NCI-H2107 treated with DMSO at 0.1 percent for 48 hours (cell line): ENCODE measurements at regions not wholly inside any gene's neighbourhood (a gene's known extent, or its start where the extent isn't known, plus 50 kb on each side); places are given as distances from the start of the nearest gene placed in this dataset.

Source experiments
- DNase-seq: peaks from one replicate; lab custom pipeline; 2025; ENCODE audit not compliant: unreplicated experiment; lab: John Stamatoyannopoulos, UW

DNA sequence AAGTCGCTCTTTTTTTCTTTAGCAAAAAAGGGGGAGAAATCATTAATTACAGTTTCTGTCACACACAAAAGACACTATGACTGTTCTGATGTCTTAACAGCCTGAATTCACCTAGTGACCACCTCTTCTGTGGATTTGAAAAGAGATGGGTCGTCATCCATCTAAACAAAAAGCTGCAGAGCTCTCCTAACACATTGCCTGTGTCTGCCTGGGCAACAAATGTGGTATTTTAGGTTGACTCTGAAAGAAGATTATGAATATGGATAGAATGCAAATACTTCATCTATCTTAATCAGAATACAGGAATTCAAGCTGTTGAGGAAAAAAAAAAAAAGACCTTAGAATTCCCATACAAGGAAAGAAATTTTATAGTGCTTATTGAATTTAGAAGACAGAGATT, 304.4 kb upstream of the ADGRL2 start:
- DNase-seq = no peak

DNA sequence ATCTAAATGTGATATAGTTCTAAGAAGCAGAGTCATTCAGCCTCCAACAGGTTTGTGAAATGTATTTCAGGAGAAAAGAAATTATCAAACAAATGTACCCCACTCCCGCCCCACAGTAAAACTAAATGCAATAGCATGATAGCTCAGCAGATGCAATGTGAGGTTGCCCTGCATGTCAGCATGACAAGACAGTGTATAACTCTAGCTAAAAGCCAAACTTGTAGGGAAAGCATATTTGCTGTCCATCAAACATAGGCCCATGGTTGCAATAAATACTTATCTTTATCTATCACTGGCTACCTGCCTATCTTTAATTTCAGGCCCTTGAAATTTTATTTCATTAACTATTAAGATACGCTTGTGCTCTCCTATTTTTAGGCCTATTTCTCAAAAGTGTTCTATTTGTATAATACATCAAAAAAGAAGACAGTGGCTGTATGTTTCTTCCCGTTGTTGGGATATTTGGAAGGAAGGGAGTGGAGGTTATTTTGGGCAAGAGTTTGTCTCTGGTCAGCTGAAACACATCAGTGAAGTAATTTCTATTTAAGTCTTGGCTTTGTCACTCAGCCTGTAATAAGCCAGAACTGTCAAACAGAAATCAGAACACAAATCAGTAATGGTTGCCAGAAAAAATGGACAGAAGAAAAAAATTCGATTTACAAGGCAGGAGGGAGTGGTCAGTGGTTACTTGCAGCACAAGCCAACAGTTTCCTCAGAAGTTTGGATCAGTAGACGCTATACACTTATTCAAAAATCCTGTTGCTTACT, 307.4 kb upstream of the ADGRL2 start:
- no peak for DNase-seq

DNA sequence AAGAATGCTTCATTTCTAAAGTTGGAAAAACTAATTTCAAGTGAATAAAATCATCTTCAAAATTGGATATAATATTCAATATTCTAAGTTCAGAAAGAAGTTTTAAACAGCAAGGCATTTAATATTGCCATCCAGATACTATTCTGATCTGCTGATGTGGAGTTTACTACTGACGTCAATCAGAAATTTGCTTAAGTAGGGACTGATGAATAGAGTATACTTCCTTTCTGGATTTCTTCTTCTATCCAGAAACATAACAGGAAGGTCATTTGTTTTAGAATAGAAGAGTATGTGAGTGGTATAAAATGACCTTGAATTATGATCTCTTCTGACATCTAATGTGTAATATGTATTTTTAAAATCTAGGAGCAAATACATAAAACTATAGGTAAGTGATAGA, 308.1 kb upstream of the ADGRL2 start:
- no peak for DNase-seq

DNA sequence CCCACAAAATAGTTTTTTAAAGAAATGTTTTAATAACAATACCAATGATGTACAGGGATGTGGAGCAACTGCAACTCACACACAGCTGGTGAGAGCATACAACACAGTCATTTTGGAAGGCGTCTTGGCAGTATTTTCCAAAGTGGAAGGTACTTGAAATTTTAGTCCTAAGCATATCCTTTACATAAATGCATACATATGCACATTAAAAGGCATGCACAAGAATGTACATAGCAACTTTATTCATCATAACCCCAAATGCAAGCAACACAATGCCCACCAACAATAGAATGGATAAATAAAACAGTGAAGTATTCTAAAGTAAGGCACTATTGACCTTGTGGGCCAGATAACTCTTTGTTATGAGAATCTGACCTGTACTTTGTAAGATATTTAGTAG, 310.1 kb upstream of the ADGRL2 start:
- DNase-seq = no peak

DNA sequence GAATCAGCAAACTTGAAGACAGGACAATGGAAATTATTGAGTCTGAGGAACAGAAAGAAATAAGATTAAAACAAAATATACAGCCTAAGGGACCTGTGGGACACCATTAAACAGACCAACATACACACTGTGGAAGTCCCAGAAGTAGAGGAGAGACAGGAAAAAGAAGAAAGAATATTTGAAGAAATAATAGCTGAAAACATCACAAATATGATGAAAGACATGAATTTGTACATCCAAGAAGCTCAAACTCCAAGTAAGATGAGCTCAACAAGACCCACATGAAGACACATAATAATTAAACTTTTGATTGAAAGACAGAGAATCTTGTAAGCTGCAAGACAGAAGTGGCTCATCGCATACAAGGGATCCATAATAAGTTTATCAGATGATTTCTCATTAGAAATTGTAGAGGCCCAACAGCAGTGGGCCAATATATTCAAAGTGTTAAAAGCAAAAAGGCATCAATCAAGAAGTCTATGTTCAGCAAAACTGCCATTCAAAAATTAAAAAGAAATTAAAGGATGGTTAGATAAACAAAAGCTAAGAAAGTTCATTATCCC, 311.3 kb upstream of the ADGRL2 start:
- DNase-seq = no peak

DNA sequence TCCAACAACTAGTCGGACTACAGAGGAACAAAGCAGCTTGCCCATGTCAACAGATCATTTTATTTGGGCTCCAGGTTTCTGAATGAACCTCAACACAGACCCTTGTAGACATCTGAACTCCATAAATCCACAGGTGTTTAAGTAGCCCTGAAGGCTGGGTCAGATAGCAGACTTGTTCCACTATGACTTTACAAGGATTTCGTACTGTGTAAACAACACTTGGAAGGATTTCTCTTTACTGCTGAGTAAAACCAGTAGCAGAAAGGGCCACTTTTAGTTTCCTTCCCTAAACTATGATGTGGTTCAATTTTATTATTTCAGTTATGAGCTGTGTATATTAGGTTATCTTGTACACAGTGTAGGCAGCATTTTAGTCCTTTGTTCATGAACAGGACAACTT, 316.4 kb upstream of the ADGRL2 start:
- DNase-seq = no peak

DNA sequence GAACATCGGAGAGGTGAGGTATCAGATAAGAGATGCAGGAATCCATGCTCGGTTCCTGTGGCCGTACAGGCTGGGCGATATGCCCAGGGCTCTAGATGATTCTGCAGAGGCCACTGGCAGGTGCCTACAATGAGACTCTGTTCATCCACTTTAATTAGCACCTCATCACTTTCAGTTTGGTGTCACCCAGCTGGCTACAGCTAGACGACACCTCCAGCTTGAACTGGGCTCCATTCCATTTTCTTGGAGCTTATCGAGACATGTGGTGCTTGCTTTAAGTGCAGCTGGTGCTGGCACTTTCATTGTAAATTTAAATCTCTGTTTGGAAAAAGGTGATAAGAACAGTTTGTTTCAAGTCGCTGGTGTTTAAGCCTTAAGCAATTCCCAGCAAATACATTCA, 322.5 kb upstream of the ADGRL2 start:
- no peak for DNase-seq

DNA sequence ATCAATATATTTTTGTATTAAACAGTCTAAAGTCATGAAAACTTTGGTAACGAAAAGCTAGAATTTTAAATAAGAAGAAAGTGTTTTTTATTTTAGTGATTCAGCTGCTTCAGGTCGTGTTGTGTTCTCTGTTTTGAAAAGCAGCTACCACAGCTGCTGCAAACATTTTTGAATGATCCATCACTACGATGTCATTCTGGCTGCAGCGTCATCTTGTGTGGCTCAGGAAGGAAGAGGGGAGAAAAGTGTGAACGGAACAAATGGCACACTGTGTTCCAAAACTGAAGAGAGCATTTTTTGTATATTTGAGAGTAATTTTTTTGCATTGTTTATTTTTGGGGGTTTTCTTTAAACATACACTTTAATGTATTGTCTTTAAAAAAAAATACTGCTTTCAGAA, 323.0 kb upstream of the ADGRL2 start:
- no peak for DNase-seq

DNA sequence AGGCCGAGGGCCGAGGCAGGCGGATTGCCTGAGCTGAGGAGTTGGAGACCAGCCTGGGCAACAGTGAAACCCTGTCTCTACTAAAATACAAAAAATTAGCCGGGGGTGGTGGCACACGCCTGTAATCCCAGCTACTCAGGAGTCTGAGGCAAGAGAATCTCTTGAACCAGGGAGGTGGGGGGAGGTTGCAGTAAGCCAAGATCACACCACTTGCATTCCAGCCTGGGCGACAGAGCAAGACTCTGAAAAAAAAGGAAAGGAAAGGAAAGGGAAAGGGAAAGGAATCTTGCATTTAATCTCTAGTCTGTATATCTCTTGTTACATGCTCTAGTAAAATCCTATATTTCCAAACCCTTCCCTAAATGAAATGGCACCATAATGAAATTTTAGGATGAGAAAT, 328.3 kb upstream of the ADGRL2 start:
- DNase-seq = no peak

DNA sequence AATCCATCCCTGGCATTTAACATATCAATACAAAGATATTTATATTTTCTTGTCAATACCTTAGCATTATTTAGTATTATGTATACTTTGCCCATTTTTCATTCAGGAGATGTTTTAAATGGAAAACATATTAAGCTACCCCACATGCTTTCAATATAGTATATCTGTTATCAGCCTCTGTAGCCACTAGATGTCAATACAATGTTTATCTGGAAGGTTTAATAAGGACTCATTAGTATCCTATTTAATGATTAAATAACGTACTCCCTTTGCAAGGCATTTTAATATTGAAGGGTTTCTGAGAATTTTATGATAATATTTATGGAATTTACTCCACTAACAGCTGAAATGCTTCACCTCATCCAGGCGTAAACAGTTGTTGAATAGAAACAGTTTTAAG, 329.5 kb upstream of the ADGRL2 start:
- no peak for DNase-seq

DNA sequence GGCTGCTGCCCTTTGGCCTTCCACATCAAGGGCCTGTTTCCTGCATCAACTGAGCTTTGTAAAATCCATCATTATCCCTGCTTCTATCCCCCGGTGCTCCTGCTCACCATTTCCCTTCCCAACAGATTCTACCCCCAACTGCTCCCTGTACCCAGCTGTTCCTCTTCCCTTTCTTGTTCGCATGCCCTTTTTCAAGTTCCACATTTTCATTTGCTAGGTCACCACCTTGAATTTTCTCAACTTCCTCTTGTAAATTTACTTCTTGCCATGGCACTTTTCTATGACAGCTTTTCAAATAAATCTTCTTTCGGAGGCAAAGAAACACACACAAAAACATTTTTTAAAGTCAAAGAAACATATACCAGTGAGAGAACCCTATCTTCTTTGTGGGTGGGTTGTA, 330.5 kb upstream of the ADGRL2 start:
- DNase-seq = no peak

DNA sequence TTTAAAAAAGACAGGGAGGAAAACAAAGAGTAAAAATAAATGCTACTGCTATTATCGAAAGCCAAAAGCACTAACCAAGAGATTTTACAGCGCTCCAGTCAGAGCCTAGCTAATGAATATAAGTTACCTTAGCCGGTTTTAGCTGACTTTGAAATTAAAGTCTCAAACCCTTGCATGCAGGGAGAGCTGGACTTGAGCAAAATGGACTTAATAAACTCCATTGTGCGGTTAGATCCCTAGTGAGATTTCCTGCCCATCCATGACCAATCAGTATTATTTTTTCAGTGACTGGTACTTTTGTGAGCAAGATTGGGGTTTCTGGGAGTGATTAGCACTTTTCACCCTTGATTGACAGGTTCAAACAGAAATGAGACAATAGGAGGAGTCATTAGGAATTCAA, 333.4 kb upstream of the ADGRL2 start:
- no peak for DNase-seq

DNA sequence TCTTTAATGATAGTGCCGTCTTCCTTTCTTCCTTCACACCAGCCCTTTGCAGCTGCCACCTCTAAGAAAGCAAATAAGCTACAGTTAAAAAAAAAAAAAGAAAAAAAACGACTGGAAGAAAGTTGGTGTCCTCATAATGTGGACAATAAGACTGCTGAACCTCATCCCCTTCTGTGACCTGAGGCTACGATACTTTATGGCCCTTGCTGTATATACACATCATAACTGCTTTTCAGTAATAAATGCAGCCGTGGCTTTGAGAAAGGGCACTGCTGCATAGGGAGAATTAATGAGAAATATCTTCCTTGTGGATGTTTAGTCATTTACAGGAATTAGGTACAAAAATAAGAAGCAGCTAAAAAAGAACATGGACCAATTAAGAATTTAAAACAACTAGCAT, 333.8 kb upstream of the ADGRL2 start:
- no peak for DNase-seq

DNA sequence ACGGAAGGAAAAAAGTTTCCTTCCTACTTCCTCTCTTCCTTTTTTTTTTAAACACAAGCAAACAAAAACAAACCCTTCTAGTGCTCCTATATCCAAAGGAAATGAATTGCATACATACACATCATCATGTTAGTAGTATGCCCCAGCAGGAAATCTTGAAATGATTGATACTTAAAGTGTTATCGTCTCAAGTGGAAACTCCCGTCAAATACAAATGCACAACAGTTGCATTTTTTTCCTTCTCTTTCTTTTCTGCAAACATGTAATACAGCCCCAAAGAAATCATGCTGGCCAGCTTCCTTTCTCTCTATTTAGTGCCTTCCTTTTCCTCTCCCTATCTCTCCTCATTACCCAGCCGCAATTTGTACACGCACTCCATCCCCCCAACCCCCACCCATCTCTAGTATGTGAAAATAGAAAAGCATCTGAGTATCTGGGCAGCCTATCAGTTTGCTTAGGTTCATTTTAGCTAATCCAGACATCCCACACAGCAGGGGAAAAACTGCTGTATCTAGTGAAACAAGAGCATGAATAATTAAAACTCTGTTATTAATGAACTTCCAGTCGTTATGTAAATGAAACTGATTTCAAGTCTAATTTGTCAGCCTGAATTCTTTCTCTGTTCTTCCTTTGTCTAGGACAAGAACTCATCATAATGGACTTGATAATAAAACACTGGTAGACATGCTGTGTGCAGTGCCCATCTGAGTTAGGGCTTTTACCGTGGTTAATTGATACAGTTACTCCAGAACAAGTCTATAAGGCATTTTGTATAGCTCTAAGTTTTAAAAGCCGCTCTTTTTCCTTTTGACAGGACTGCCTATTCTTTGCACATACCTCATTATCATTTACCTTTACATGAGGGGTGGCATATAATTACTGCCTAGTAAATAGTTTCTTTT, 336.5 kb upstream of the ADGRL2 start:
- DNase-seq = no peak

DNA sequence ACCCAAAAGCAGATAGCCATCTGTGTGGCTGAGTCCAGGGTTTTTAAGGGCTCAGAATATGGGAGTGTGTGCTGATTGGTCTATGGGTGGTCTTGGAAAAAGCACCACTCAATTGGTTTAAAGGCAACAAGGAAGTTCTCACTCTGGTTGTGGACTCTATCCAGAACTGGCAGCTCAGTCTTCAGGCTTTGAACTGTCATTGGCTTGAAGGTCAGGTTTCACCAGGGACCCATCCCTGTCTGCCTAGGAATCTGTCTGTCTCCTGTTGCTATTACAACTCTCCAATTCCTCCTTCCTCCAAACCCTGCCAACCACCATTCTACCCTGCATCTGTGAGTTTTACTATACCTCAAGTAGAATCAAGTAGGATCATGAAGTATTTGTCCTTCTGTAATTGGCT, 341.7 kb upstream of the ADGRL2 start:
- DNase-seq = no peak

DNA sequence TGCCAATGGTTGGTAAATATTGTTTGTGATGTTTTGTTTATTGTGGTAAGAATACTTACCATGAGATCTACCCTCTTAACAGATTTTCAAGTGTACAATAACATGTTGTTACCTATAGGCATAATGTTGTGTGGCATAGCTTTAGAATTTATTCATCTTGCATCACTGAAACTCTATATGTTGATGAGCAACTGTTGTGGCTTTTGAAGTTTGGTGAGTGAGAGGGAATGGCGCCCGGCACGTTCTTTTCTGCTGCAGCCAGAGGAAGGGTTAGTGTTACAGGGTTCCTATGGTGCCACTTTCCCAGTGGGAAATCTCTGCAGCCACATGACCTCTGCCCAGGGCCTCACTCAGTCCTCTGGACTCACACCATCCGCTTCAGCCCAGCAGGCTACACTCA, 342.5 kb upstream of the ADGRL2 start:
- peak; percentile 4 for DNase-seq

DNA sequence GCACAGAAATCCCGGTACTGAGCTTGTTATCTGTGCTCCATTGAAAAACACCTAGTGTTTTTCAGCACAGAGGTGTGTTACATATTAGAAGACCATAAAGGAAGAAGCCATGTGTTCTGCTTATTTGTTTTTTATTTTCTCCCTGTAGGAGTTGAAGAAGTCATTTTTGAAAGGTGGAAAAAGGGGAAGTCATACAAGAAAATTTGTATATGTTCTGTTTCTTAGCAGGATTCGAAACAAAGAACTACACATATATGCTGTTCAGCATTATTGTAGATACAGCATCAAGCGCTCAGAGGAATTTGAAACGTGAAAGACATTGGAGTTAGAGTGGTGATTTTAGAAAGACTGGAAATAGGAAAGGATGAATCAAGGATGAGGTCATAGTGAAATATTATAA, 345.3 kb upstream of the ADGRL2 start:
- no peak for DNase-seq

DNA sequence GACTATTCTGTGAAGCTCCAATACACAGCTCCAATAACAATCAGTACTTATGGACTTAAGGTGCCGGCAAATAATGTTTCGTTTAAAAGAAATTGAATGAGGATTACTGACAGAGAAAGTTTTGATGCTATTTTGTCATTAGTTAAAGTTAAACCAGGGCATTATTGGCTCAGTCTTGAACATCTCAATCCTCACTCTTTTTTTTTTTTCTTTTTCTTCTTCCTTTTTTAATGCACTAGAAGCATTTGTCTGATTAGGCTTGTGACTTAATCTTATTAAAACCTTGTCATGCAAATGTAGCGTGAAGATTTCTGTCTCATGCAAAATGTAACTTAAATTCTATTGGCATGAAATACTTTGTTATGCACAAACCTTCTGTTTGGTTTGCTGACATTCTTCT, 346.8 kb upstream of the ADGRL2 start:
- DNase-seq = no peak

DNA sequence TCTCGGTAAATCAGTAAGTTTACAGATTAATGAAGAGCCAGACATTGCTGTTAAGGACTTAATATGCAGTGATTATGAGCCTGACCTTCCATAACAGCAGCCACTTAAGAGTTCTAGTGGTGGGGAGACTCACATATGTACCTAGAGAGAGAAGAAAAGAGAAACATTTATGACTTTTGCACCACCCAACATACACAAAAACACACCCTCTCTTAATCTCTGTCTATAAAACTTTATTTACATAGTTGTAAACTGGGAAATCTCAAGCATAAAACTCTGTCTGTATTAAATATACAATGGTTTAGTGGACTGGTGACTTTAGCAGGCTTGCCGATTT, 347.4 kb upstream of the ADGRL2 start:
- no peak for DNase-seq

DNA sequence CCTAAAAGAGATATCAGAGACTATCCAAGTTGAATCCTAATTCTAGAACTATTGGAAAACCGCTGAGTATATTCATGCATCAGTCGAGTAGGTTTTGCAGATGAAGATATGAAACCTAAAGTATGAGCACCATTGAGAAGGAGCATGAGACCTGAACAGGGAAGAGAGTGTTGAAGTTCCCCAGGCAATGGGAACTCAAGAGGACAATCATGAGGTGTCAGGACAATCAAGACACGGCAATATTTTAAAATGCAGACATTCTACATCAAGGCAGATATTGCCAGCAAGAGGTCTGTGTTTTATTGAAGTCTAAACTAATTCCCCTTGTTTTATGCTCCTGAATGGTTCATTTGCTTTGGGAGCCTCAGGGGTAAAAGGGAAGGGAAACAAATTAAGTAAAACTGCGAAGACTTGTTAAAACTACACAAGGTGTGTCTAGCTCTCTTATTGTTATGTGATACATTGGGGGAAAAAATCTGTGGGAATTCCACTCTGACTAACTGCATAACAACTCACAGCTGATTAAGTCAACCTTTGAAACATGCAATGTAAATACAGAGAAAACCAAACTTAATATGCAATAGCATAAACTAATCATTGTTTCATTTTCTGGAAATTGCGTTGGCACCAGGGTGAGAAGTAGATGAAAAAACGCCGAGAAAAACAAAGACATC, 347.9 kb upstream of the ADGRL2 start:
- DNase-seq = no peak

DNA sequence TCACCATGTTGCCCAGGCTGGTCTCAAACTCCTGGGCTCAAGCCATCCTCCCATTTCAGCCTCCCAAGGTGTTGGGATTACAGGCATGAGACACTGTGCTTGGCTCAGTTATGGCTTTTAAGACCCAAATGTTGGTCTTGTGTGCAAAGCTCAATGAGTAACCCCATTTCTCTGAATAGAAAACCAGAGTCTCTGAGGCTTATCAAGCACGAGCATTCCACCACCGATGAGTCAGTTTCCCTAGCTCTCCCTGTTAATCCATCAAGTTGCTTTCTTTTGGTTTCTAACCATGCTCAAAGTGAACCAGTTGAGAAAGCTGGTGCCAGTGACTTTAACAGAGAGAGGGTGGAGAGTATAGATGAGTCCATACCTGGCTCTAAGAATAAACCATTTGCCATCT, 350.9 kb upstream of the ADGRL2 start:
- no peak for DNase-seq
